Chondrocyte (in vitro differentiated cells): ENCODE measurements at regions not wholly inside any gene's neighbourhood (a gene's known extent, or its start where the extent isn't known, plus 50 kb on each side); places are given as distances from the start of the nearest gene placed in this dataset.

ENCODE experiments used
- DNase-seq: peaks from one replicate; pipeline ENCODE4 v3.0.0; 2021; ENCODE audit warnings: mixed read lengths, low spot score
- H3K27ac Mint-ChIP-seq: one replicate; pipeline ENCODE4 v1.8.0; 2021; ENCODE audit warnings: mild to moderate bottlenecking, moderate library complexity, mixed read lengths; ENCODE audit not compliant: unreplicated experiment
- H3K27me3 Mint-ChIP-seq: 2 replicates; pipeline ENCODE4 v1.8.0; 2021; ENCODE audit warnings: low read depth, mixed read lengths
- H3K36me3 Mint-ChIP-seq: 2 replicates; pipeline ENCODE4 v1.8.0; 2021; ENCODE audit warnings: low read depth, mixed read lengths
- H3K4me1 Mint-ChIP-seq: 2 replicates; pipeline ENCODE4 v1.8.0; 2021; ENCODE audit warnings: low read depth, mild to moderate bottlenecking, mixed read lengths
- H3K4me3 Mint-ChIP-seq: one replicate; pipeline ENCODE4 v1.8.0; 2021; ENCODE audit warnings: mild to moderate bottlenecking, moderate library complexity, mixed read lengths; ENCODE audit not compliant: unreplicated experiment
- H3K9me3 Mint-ChIP-seq: 2 replicates; pipeline ENCODE4 v1.8.0; 2021; ENCODE audit warnings: low read depth, mixed read lengths
- CTCF ChIP-seq: fragments of 200-600 bp; sonication (generic); IDR thresholded peaks from 2 replicates; pipeline ENCODE4 v1.5.0; 2021; ENCODE audit warnings: antibody characterized with exemption, mild to moderate bottlenecking, moderate library complexity

- no peak for DNase-seq
- no peaks in the 10 kb centered on the region for H3K36me3 Mint-ChIP-seq
- H3K9me3 Mint-ChIP-seq: no peaks in the 10 kb centered on the region
- no peaks in the 10 kb centered on the region for H3K4me1 Mint-ChIP-seq
- no peak overlapping the region for H3K27ac Mint-ChIP-seq
- TF ChIP-seq CTCF: peak; percentile 73
- H3K4me3 Mint-ChIP-seq: no peak overlapping the region
- no peaks in the 10 kb centered on the region for H3K27me3 Mint-ChIP-seq
Measured at GRCh38 chr11:11157185-11157584, 195.9 kb downstream of the CSNK2A3 start.

DNA sequence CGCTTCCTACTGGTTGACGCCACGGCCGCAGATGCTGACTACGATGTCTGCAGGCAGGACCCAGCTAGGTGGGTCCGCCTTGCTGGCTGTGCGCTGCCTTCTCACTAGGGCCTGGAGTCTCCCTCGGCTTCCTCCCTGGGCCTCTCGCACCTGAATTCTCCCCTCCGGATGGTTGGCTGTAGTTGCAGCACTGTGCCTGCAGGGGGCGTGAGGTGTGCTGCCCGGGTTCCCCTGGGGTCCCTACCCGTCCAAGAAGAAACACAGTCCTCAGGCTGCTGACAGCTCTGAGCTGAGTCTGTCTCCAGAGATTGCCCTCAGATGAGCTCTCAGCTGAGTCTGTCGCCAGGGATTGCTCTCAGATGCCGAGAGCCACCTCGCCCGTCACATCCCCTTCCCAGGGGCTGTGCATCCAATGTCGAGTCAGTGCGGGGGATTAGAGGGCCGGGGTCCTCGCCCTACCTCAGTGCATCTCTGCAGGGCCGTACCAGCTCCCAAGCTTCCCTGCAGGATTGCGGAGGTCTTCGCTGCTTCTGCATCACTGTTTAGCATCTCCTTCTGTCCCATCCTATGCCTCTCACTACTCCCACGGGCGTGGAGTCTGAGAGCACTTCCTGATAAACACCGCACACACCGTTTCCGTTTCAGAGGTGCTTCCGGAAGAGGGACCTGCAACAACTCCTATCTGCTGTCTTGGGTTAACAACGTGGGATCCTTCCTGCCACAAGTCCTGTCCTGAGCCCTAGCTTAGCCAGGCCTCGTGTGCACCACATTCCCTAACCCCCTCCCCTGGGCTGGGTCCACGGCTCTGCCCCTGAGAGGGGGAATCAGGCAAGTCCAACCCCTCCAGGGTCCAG, 196.9 kb downstream of the CSNK2A3 start:
- H3K27ac Mint-ChIP-seq: no peak overlapping the region
- TF ChIP-seq CTCF: peak; percentile 75
- DNase-seq: no peak
- H3K9me3 Mint-ChIP-seq: no peaks in the 10 kb centered on the region
- H3K4me3 Mint-ChIP-seq: no peak overlapping the region
- no peaks in the 10 kb centered on the region for H3K36me3 Mint-ChIP-seq
- H3K4me1 Mint-ChIP-seq: no peaks in the 10 kb centered on the region
- H3K27me3 Mint-ChIP-seq: no peaks in the 10 kb centered on the region

- H3K27me3 Mint-ChIP-seq: no peaks in the 10 kb centered on the region
Measured at GRCh38 chr11:11152877-11153276, 200.2 kb downstream of the CSNK2A3 start.

GRCh38 chr11:11149671-11150459, 203.2 kb downstream of the CSNK2A3 start:
- peaks cover 30% of the 10 kb centered on the region for H3K4me1 Mint-ChIP-seq
- H3K27me3 Mint-ChIP-seq: no peaks in the 10 kb centered on the region
- no peak overlapping the region for H3K27ac Mint-ChIP-seq
- TF ChIP-seq CTCF: no peak
- peaks cover 5% of the 10 kb centered on the region for H3K36me3 Mint-ChIP-seq
- H3K9me3 Mint-ChIP-seq: peaks cover 5% of the 10 kb centered on the region
- no peak for DNase-seq
- no peak overlapping the region for H3K4me3 Mint-ChIP-seq

More at GRCh38 chr11:11152877-11153276, 200.2 kb downstream of the CSNK2A3 start:
- DNase-seq: no peak
- no peak for TF ChIP-seq CTCF
- no peaks in the 10 kb centered on the region for H3K36me3 Mint-ChIP-seq
- H3K4me1 Mint-ChIP-seq: peaks cover 23% of the 10 kb centered on the region
- H3K4me3 Mint-ChIP-seq: no peak overlapping the region
- peaks cover 1% of the 10 kb centered on the region for H3K9me3 Mint-ChIP-seq
- H3K27ac Mint-ChIP-seq: no peak overlapping the region

GRCh38 chr11:11148596-11148995, 204.5 kb downstream of the CSNK2A3 start:
- DNase-seq: no peak
- peaks cover 5% of the 10 kb centered on the region for H3K36me3 Mint-ChIP-seq
- peak overlapping the region; percentile 87 for H3K27ac Mint-ChIP-seq
- no peak for TF ChIP-seq CTCF
- peaks cover 5% of the 10 kb centered on the region for H3K9me3 Mint-ChIP-seq
- H3K4me3 Mint-ChIP-seq: no peak overlapping the region
- no peaks in the 10 kb centered on the region for H3K27me3 Mint-ChIP-seq
- H3K4me1 Mint-ChIP-seq: peaks cover 38% of the 10 kb centered on the region
